HG03103 (cell line): ENCODE measurements at regions not wholly inside any gene's neighbourhood (a gene's known extent, or its start where the extent isn't known, plus 50 kb on each side); places are given as distances from the start of the nearest gene placed in this dataset.

Source experiments
- ATAC-seq: cut with Tn5 transposase; IDR thresholded peaks from one replicate; pipeline ENCODE4 v1.9.1; 2021; ENCODE audit warnings: low read depth; ENCODE audit not compliant: unreplicated experiment

GRCh38 chr11:95692526-95693260, 96.9 kb downstream of the FAM76B start:
- no peak for ATAC-seq

- ATAC-seq: no peak
Measured at GRCh38 chr11:95690100-95690499, 99.5 kb downstream of the FAM76B start.

- ATAC-seq: no peak
Measured at GRCh38 chr11:95688501-95689222, 100.9 kb downstream of the FAM76B start.

- ATAC-seq: no peak
Measured at GRCh38 chr11:95688015-95688414, 101.6 kb downstream of the FAM76B start.

GRCh38 chr11:95686265-95686664, 103.3 kb downstream of the FAM76B start:
- no peak for ATAC-seq

- no peak for ATAC-seq
Measured at GRCh38 chr11:95684701-95685100, 104.9 kb downstream of the FAM76B start.

GRCh38 chr11:95684170-95684569, 105.4 kb downstream of the FAM76B start:
- no peak for ATAC-seq

GRCh38 chr11:95682552-95682951, 107.0 kb downstream of the FAM76B start:
- no peak for ATAC-seq

- ATAC-seq: peak; percentile 76
Measured at GRCh38 chr11:95680169-95680929, 109.2 kb downstream of the FAM76B start.

- ATAC-seq: no peak
Measured at GRCh38 chr11:95678988-95679387, 110.6 kb downstream of the FAM76B start.

- ATAC-seq: no peak
Measured at GRCh38 chr11:95676308-95676707, 113.3 kb downstream of the FAM76B start.

- ATAC-seq: no peak
Measured at GRCh38 chr11:95675585-95675984, 114.0 kb downstream of the FAM76B start.

- no peak for ATAC-seq
Measured at GRCh38 chr11:95674657-95675358, 114.8 kb downstream of the FAM76B start.

- ATAC-seq: no peak
Measured at GRCh38 chr11:95671768-95672167, 117.8 kb downstream of the FAM76B start.

- ATAC-seq: no peak
Measured at GRCh38 chr11:95668131-95668530, 121.5 kb downstream of the FAM76B start.

GRCh38 chr11:95661162-95661561, 128.4 kb downstream of the FAM76B start:
- ATAC-seq: peak; percentile 77

- no peak for ATAC-seq
Measured at GRCh38 chr11:95660038-95660437, 129.5 kb downstream of the FAM76B start.

- ATAC-seq: no peak
Measured at GRCh38 chr11:95659088-95659487, 130.5 kb downstream of the FAM76B start.

- ATAC-seq: no peak
Measured at GRCh38 chr11:95655536-95655935, 134.0 kb downstream of the FAM76B start.

GRCh38 chr11:95653680-95654079, 135.9 kb downstream of the FAM76B start:
- no peak for ATAC-seq

- ATAC-seq: no peak
Measured at GRCh38 chr11:95653099-95653498, 136.5 kb downstream of the FAM76B start.
